Immature natural killer cell (primary cell): ENCODE measurements at regions not wholly inside any gene's neighbourhood (a gene's known extent, or its start where the extent isn't known, plus 50 kb on each side); places are given as distances from the start of the nearest gene placed in this dataset.
A peak's percentile ranks its signal among the peaks of the same experiment; 100 is the strongest.

Source experiments
- DNase-seq, 3 donors: peaks; one replicate each; pipeline ENCODE4 v3.0.0; 2022; ENCODE audit warnings: mixed read lengths in 1 of 3
- H3K27ac Mint-ChIP-seq, 6 donors: one replicate each; pipeline ENCODE4 v1.8.0; 2020; ENCODE audit warnings: mixed read lengths in 6 of 6, mild to moderate bottlenecking in 5 of 6, inconsistent platforms in 4 of 6, moderate library complexity in 3 of 6
- H3K27me3 Mint-ChIP-seq, 3 donors: one replicate each; pipeline ENCODE4 v1.8.0; 2020 to 2021; ENCODE audit warnings: low read depth in 3 of 3, mild to moderate bottlenecking in 3 of 3, mixed read lengths in 3 of 3, moderate library complexity in 3 of 3, inconsistent platforms in 1 of 3
- H3K36me3 Mint-ChIP-seq, 3 donors: one replicate each; pipeline ENCODE4 v1.8.0; 2020; ENCODE audit warnings: mixed read lengths in 3 of 3, inconsistent platforms in 2 of 3, mild to moderate bottlenecking in 2 of 3
- H3K4me1 Mint-ChIP-seq, 2 donors: one replicate each; pipeline ENCODE4 v1.8.0; 2020; ENCODE audit warnings: inconsistent platforms in 2 of 2, mild to moderate bottlenecking in 2 of 2, mixed read lengths in 2 of 2, moderate library complexity in 1 of 2
- H3K4me3 Mint-ChIP-seq, 5 donors: one replicate each; pipeline ENCODE4 v1.8.0; 2020; ENCODE audit warnings: mild to moderate bottlenecking in 5 of 5, mixed read lengths in 5 of 5, inconsistent platforms in 3 of 5, moderate library complexity in 3 of 5
- H3K9me3 Mint-ChIP-seq, 6 donors: one replicate each; pipeline ENCODE4 v1.8.0; 2020; ENCODE audit warnings: mild to moderate bottlenecking in 6 of 6, mixed read lengths in 6 of 6, inconsistent platforms in 4 of 6, moderate library complexity in 3 of 6

DNA sequence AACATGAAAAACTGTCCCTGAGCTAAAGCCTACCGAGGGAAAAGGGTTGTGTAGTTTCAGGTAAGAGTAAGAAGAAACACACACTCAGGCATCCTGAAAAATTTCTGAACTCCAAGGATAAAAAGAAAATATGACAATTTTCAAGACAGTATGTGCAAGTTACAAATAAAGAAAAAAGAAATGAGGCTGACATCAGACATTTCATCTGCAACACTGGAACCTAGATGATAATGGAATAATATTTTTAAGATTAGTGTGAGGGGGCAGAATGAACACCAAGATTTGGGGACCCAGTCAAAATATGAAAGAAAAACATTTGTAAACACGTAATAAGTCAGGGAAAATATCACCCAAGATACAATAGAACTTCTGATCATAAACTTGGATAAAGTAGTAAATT lies 135.9 kb upstream of the PSMD7 start:
- H3K9me3 Mint-ChIP-seq = peaks cover 0 to 9% (median 4%) of the 10 kb centered on the region in 6 donors
- no peaks in the 10 kb centered on the region for H3K4me1 Mint-ChIP-seq
- no peak for DNase-seq
- H3K36me3 Mint-ChIP-seq = no peaks in the 10 kb centered on the region
- peaks cover 0 to 3% (median 3%) of the 10 kb centered on the region in 3 donors for H3K27me3 Mint-ChIP-seq
- H3K27ac Mint-ChIP-seq = no peak overlapping the region
- H3K4me3 Mint-ChIP-seq = no peak overlapping the region

DNA sequence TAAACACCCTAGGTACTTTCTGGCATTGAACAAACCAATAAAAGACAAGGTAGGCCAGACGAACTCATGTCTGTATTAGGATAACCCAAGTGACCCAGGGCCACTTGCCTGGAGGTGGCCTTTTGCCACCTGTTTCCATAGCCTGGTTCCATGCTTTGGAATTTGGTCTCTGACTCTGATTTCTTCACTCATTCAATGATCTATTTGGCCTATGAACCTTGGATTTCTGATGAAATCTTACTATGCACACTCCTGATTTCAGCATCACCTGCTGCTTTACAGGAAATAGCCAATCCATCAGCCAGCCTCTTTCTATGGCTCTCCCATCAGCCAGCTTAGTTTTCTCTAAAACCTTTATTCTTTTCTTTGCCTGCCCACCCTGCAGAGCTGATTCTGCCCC lies 142.8 kb upstream of the PSMD7 start:
- Mint-ChIP-seq H3K9me3 (peaks cover 0 to 11% (median 5%) of the 10 kb centered on the region in 6 donors), H3K4me1 (no peaks in the 10 kb centered on the region), H3K36me3 (no peaks in the 10 kb centered on the region), H3K27ac (no peak overlapping the region), H3K27me3 (peaks cover 0 to 5% (median 2%) of the 10 kb centered on the region in 3 donors), H3K4me3 (no peak overlapping the region)
- no peak for DNase-seq

DNA sequence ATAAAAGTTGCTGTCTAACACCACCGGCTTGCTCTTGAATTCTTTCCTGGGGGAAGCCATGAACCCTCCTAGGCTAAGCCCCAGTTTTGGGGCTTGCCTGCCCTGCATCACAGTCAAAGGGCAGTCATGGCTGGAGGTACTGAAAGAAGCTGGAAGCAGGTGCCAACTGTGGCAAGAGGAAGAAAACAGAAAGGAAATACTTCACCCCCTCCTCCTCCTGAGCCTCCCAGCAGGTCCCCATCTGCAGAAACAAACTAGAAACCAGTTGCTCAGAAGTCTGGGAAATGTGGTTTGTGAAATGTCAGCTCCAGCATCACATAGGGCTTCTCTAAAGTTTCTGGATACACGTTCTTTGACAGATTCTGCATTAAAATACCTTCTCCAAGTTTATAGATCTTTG lies 150.0 kb upstream of the PSMD7 start:
- Mint-ChIP-seq H3K27me3 (peaks cover 0 to 2% (median 0%) of the 10 kb centered on the region in 3 donors), H3K4me1 (no peaks in the 10 kb centered on the region), H3K36me3 (no peaks in the 10 kb centered on the region), H3K27ac (no peak overlapping the region), H3K4me3 (no peak overlapping the region), H3K9me3 (peaks cover 0 to 2% (median under 1%) of the 10 kb centered on the region in 6 donors)
- no peak for DNase-seq

DNA sequence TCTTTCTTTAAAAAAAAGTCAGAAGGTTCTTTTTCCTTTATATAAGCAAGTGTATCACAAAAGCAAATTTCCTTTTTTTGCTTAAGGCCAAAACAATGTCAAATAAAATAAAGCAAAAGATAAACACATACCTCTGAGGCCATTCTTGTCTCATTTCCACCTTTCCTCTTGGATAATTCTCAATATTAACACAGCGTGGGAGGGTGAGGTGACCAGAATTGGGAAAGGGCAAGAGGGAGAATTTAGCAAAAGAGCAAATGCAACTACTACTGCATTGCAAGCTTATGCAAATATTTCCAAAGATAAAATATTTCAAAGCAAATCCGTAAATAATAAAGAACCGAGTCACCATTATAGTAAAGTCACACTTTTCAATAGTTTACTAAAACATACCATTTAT lies 153.4 kb upstream of the PSMD7 start:
- Mint-ChIP-seq H3K4me1 (no peaks in the 10 kb centered on the region), H3K27me3 (peaks cover 0 to 2% (median 2%) of the 10 kb centered on the region in 3 donors), H3K36me3 (peaks cover 0 to 3% (median 0%) of the 10 kb centered on the region in 3 donors), H3K4me3 (no peak overlapping the region), H3K27ac (no peak overlapping the region), H3K9me3 (peaks cover 0 to 9% (median 0%) of the 10 kb centered on the region in 6 donors)
- DNase-seq = no peak

DNA sequence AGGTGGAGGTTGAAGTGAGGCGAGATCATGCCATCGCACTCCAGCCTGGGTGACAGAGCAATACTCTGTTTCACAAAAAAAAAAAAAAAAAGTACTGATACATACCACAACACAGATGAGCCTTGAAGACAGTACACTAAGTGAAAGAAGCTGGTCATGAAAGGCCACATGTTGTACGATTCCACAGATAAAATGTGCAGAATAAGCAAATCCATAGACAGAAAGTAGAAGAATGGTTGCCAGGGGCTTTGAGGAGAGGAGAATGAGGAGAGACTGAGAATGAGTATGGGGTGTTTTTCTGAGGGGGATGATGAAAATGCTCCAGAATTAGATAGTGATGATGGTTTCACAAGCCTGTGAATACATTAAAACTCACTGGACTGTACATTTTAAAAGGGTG lies 155.6 kb upstream of the PSMD7 start:
- H3K27me3 Mint-ChIP-seq = peaks cover 0 to 2% (median 0%) of the 10 kb centered on the region in 3 donors
- no peak overlapping the region for H3K27ac Mint-ChIP-seq
- H3K36me3 Mint-ChIP-seq = peaks cover 0 to 3% (median 0%) of the 10 kb centered on the region in 3 donors
- no peaks in the 10 kb centered on the region for H3K4me1 Mint-ChIP-seq
- H3K4me3 Mint-ChIP-seq = no peak overlapping the region
- DNase-seq = no peak
- peaks cover 0 to 9% (median under 1%) of the 10 kb centered on the region in 6 donors for H3K9me3 Mint-ChIP-seq

DNA sequence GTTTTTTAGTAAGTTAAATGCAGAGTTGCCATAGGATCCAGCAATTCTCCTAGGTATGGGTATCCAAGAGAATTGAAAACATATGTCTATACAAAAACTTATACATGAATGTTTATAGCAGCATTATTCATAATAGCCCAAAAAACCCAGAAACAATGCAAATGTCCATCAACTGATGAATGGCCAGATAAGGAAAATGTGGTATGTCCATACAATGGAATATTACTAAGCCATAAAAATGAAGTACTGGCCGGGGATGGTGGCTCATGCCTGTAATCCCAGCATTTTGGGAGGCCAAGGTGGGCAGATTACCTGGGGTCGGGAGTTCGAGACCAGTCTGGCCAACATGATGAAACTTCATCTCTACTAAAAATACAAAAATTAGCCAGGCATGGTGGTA lies 156.1 kb upstream of the PSMD7 start:
- DNase-seq = no peak
- Mint-ChIP-seq H3K9me3 (peaks cover 0 to 9% (median under 1%) of the 10 kb centered on the region in 6 donors), H3K27ac (no peak overlapping the region), H3K36me3 (peaks cover 0 to 3% (median 0%) of the 10 kb centered on the region in 3 donors), H3K4me3 (no peak overlapping the region), H3K27me3 (peaks cover 0 to 2% (median 0%) of the 10 kb centered on the region in 3 donors), H3K4me1 (no peaks in the 10 kb centered on the region)

DNA sequence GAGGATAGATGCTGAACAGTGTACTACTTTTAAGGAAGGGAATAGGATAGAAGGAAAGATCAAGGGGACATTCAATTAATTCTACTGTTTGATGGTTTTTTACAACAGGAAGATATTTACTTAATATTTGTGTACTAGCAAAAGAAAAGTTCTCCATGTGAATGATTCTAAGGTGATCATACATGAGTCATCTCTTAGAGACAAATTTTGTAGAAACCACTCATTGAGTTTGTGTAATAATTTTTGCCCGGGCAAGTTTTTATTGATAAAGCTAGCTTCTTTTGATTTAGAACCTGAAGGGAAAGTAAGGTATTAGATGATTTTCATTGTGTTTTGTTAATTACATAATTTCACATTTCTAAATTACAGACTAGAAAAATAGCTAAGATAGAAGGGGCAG lies 172.8 kb upstream of the PSMD7 start:
- Mint-ChIP-seq H3K27me3 (peaks cover 0 to 4% (median 3%) of the 10 kb centered on the region in 3 donors), H3K36me3 (no peaks in the 10 kb centered on the region), H3K9me3 (peaks cover 0 to 16% (median 8%) of the 10 kb centered on the region in 6 donors), H3K4me1 (no peaks in the 10 kb centered on the region), H3K4me3 (no peak overlapping the region), H3K27ac (no peak overlapping the region)
- DNase-seq = no peak

DNA sequence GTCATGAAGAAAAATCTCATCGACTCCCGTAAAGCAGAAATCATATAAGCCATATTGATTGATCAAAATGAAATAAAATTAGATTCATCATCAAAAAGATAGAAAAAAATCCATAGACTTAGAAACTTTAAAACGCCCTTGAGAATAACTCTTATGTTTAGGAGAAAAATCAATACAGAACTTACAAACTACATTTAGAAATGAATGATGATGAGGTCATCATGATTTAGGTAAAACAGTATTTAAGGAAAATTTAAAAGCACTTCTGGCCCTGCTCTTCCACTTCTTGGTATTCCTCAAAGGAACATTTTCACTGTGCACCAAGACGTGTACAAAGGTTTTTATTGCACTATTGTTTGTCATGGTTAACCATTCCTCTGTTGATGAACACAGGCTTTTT lies 173.4 kb upstream of the PSMD7 start:
- H3K4me3 Mint-ChIP-seq = no peak overlapping the region
- no peaks in the 10 kb centered on the region for H3K36me3 Mint-ChIP-seq

DNA sequence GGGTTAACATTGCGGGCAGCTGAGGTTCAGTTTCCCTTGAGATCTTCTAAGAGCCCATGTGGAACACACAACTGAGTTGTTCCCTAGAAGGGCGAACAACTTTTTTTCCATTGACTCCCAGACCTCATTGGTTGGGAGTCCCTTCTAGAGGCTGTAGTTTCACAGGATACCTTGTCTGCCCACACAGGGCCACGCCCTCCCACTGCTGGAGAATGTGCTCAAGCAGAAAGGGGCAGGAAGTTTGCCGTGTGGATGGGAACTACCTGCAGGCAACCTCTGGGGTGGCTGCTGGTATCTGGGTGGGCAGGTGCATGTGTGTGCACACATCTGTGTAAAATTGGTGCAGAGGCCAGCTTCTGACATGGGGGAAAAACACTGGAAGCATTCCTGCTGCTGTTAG lies 178.8 kb upstream of the PSMD7 start:
- no peaks in the 10 kb centered on the region for H3K4me1 Mint-ChIP-seq
- H3K27ac Mint-ChIP-seq = no peak overlapping the region
- H3K27me3 Mint-ChIP-seq = peaks cover 0 to 3% (median 0%) of the 10 kb centered on the region in 3 donors
- peaks cover 0 to 11% (median 0%) of the 10 kb centered on the region in 6 donors for H3K9me3 Mint-ChIP-seq
- no peak for DNase-seq
- no peak overlapping the region for H3K4me3 Mint-ChIP-seq
- H3K36me3 Mint-ChIP-seq = no peaks in the 10 kb centered on the region

More for the DNA sequence above, 173.4 kb upstream of the PSMD7 start:
- no peak for DNase-seq
- Mint-ChIP-seq H3K27ac (no peak overlapping the region), H3K4me1 (no peaks in the 10 kb centered on the region), H3K9me3 (peaks cover 0 to 16% (median 8%) of the 10 kb centered on the region in 6 donors), H3K27me3 (peaks cover 0 to 4% (median 3%) of the 10 kb centered on the region in 3 donors)

DNA sequence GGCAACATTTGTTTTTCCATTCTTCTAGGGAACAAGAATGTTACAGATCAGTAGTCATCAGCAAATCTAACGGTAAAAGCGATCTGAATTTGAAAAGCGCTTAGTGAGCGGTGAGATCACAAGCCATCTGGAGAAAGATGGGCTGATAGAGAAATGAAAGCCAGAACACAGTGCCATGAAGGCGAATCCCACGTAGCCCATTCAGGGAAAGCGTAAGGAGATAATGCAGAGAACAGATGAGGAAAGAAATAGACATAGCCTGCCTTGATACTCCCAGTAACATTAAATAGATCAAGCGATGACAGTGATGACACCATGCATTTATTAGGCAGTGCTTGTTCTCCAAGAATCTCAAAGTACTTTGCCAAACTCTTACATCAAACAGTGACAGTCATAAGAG lies 183.1 kb upstream of the PSMD7 start:
- Mint-ChIP-seq H3K4me1 (no peaks in the 10 kb centered on the region), H3K36me3 (no peaks in the 10 kb centered on the region), H3K27ac (no peak overlapping the region), H3K27me3 (peaks cover 0 to 2% (median 0%) of the 10 kb centered on the region in 3 donors), H3K9me3 (peaks cover 0 to 7% (median 0%) of the 10 kb centered on the region in 6 donors), H3K4me3 (no peak overlapping the region)
- no peak for DNase-seq

DNA sequence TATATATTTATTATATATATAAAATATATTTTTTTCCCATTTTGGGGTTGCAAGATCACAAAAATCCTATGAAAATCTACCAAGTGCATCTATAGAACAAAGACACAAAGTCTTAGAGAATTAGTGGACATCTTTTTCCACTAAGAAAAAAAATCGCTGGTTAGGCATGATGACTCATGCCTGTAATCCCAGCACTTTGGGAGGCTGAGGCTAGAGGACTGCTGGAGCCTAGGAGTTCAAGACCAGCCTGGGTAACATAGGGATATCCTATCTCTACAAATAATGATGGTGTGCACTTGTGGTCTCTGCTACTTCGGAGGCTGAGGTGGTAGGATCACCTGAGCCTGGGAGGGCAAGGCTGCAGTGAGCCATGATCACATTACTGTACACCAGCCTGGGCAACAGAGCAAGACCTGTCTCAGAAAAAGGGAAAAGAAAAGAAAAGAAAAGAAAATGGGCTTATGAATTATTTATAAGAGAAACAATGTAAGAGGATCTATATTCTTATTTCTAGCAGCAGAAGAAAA lies 185.1 kb upstream of the PSMD7 start:
- Mint-ChIP-seq H3K4me3 (no peak overlapping the region), H3K27me3 (peaks cover 0 to 2% (median 0%) of the 10 kb centered on the region in 3 donors), H3K36me3 (no peaks in the 10 kb centered on the region), H3K4me1 (peaks cover 3 to 8% of the 10 kb centered on the region in 2 donors), H3K9me3 (peaks cover 0 to 3% (median 0%) of the 10 kb centered on the region in 6 donors), H3K27ac (no peak overlapping the region)
- no peak for DNase-seq

DNA sequence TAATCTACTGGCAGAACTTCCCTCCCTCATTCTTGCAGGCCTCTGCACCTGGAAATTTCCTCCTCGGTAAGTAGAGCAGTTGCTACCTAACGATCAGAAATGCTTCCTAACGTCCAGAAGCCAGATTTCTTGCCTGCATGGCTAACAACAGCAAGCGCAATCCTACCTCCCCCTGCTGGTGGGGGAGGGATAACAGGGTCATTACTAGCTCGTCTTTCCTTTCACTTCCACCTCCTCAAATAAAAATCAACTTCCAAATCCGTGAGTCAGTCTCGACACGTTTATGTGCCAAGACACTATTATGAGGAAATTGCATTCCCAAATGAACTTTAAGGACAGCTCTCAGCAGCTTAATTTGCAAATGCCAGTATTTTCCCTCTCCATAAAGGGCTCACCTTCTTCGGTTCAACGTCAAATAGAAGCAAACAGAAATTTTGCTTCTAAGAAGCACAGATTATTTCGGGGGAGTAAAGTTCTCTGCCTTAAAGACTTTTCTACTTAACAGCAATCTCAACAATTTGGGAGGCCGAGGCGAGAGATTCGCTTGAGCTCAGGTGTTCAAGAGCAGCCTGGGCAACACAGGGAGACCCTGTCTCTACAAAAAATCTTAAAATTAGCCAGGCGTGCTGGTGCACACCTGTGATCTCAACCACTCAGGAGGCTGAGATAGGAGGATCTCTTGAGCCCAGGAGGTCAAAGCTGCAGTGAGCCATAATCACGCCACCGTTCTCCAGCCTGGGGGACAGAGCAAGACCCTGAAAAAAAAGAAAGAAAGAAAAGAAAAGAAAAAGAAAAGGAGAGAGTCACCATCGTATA lies 188.6 kb upstream of the PSMD7 start:
- H3K4me1 Mint-ChIP-seq = peaks cover 3 to 8% of the 10 kb centered on the region in 2 donors
- peaks cover 2 to 5% (median 4%) of the 10 kb centered on the region in 3 donors for H3K27me3 Mint-ChIP-seq
- no peak for DNase-seq
- no peaks in the 10 kb centered on the region for H3K9me3 Mint-ChIP-seq
- H3K4me3 Mint-ChIP-seq = peak overlapping the region; percentile 9 to 74 (median 41)
- H3K36me3 Mint-ChIP-seq = no peaks in the 10 kb centered on the region
- no peak overlapping the region for H3K27ac Mint-ChIP-seq

DNA sequence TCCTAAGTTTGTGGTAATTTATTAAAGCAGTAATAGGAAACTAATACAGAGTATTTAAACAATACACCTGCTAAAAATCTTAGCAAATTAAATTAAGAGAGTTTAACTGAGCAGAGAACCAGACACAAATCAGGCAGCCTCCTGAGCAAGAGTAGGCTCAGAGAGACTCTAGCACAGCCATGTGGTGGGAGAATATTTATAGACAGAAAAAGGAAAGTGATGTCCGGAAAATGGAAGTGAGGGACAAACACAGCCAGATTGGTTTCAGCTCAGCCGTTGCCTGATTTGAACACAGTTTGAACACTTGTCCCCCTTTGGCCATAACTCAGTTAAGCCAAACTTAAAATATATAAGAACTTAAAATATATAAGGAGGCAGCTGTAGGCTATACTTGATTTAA lies 192.6 kb upstream of the PSMD7 start:
- Mint-ChIP-seq H3K9me3 (no peaks in the 10 kb centered on the region), H3K4me1 (peaks cover 3 to 8% of the 10 kb centered on the region in 2 donors), H3K4me3 (no peak overlapping the region), H3K36me3 (no peaks in the 10 kb centered on the region), H3K27me3 (peaks cover 2 to 6% (median 5%) of the 10 kb centered on the region in 3 donors), H3K27ac (no peak overlapping the region)
- DNase-seq = no peak

DNA sequence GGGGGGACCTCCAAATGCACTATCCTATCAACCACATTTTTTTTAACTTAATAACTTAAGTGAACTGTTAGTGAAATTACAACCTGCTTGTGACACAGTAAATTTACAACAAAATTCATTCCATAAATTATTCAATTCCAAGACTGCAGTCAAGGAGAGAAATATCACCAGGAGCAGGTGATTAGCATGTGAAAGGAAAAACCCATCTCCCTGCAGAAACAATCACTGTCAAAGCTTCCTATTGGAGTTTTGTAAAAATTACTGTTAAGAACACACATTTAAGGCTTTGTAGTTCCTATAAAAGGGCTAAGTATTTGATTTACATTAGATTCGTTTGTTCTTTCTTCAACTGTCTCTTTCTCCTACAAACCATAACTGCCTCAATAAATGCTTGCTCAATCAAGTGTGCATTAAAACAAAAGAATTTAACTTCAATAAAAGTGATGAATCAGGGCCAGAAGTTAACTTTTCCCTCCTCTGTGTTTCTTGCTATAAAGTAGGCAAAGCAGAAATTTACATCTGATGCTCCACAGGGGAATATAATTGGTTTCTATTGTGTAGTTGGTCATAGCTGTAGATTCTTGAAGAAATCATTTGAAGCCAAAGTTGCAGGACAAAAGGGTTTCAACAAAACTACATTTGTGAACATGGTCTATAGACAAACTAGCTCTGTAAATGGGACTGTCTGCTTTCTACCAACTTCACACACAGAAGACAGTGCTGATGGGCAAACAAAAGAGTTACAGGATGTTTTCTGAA lies 195.1 kb upstream of the PSMD7 start:
- Mint-ChIP-seq H3K27me3 (peaks cover 2 to 8% (median 4%) of the 10 kb centered on the region in 3 donors), H3K4me3 (no peak overlapping the region), H3K36me3 (no peaks in the 10 kb centered on the region), H3K9me3 (no peaks in the 10 kb centered on the region), H3K4me1 (no peaks in the 10 kb centered on the region), H3K27ac (no peak overlapping the region)
- no peak for DNase-seq
